ENCODE measurements at regions not wholly inside any gene's neighbourhood (a gene's known extent, or its start where the extent isn't known, plus 50 kb on each side); places are given as distances from the start of the nearest gene placed in this dataset.
A peak's percentile ranks its signal among the peaks of the same experiment; 100 is the strongest.

DNA sequence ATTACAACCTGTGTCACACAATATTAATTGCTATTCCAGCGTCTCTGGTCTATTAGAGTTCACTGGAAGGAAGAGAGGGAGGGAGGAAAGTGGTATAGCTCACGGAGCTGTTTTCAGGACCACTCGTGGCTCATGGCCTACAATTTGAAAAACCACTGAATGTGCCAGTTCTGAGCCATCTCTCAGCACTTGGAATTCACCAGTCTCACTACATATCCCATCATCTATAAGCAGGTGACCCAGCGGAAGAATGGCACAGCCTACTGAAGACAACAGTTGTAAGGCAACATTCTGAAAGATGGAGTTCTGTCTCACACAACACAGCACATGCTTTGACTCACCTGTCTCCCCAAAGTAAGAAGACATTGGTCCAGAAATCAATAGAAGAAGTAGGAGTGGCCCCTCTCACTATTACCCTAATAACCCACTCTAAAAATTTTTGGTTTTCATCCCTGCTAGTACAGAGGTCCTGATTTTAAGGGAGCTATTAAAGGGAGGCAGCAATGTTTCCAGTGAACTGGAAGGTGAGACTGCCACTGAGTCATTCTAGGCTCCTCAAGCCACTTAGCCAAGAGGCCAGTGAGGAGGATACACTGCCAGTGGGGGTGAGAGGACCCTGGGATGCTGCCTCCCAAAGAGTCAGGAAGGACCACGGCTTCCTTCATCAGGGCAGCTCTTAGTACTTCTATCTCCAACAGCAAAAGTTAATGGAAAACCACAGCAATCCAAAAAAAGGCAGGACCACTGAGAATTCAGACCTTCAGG lies 50.0 kb upstream of the DOCK9 start:
- in situ Hi-C loops (cut with HindIII; ENCODE audit: low sequenced_read_pairs): no loop called here
- TF ChIP-seq, protein P1, sequence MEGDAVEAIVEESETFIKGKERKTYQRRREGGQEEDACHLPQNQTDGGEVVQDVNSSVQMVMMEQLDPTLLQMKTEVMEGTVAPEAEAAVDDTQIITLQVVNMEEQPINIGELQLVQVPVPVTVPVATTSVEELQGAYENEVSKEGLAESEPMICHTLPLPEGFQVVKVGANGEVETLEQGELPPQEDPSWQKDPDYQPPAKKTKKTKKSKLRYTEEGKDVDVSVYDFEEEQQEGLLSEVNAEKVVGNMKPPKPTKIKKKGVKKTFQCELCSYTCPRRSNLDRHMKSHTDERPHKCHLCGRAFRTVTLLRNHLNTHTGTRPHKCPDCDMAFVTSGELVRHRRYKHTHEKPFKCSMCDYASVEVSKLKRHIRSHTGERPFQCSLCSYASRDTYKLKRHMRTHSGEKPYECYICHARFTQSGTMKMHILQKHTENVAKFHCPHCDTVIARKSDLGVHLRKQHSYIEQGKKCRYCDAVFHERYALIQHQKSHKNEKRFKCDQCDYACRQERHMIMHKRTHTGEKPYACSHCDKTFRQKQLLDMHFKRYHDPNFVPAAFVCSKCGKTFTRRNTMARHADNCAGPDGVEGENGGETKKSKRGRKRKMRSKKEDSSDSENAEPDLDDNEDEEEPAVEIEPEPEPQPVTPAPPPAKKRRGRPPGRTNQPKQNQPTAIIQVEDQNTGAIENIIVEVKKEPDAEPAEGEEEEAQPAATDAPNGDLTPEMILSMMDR (IDR thresholded peaks at IDR 0.05; ENCODE audit: low read depth, low read length): no peak
- DNase-seq (ENCODE audit: low read depth, low spot score): no peak
- H3K4me3 ChIP-seq (ENCODE audit: low read depth, low read length): no peak overlapping the region

DNA sequence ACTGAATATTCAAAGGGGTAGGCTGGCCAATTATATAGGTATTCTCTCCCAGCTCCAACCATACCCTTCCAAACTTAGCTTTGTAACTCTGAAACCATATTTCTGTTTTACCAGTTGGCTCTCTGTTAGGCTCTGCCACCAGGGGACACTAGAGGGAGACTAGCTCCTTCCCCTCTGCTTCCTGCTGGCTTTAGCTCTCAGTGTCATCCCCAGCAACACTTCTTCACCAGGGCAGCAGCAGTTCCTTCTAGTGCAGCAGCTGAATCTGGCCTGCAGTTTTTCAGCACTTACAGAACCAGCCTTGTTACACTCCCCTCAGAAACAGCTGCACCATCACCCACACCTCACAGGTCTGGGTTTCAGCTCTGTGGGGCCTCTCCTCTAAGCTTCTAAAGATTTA lies 51.0 kb upstream of the DOCK9 start:
- H3K4me3 ChIP-seq (ENCODE audit: low read depth, low read length): no peak overlapping the region
- DNase-seq (ENCODE audit: low read depth, low spot score): no peak
- TF ChIP-seq, protein P1 (IDR thresholded peaks at IDR 0.05; ENCODE audit: low read depth, low read length): peak; percentile 37
- in situ Hi-C loops (cut with HindIII; ENCODE audit: low sequenced_read_pairs): no loop called here

- no peak overlapping the region for H3K4me3 ChIP-seq (ENCODE audit: low read depth, low read length)
- DNase-seq (ENCODE audit: low read depth, low spot score): no peak
- in situ Hi-C loops (cut with HindIII; ENCODE audit: low sequenced_read_pairs): no loop called here
- TF ChIP-seq, protein P1 (IDR thresholded peaks at IDR 0.05; ENCODE audit: low read depth, low read length): no peak
Observed at GRCh38 chr13:99029576-99029975, 51.7 kb upstream of the DOCK9 start.

- no peak for DNase-seq (ENCODE audit: low read depth, low spot score)
- in situ Hi-C loops (cut with HindIII; ENCODE audit: low sequenced_read_pairs): no loop called here
- H3K4me3 ChIP-seq (ENCODE audit: low read depth, low read length): no peak overlapping the region
- TF ChIP-seq, protein P1 (IDR thresholded peaks at IDR 0.05; ENCODE audit: low read depth, low read length): no peak
Observed at GRCh38 chr13:99030326-99030725, 52.5 kb upstream of the DOCK9 start.

GRCh38 chr13:99031832-99032231 lies 54.0 kb upstream of the DOCK9 start:
- TF ChIP-seq, protein P1 (IDR thresholded peaks at IDR 0.05; ENCODE audit: low read depth, low read length): no peak
- no peak for DNase-seq (ENCODE audit: low read depth, low spot score)
- H3K4me3 ChIP-seq (ENCODE audit: low read depth, low read length): no peak overlapping the region
- in situ Hi-C loops (cut with HindIII; ENCODE audit: low sequenced_read_pairs): no loop called here

DNA sequence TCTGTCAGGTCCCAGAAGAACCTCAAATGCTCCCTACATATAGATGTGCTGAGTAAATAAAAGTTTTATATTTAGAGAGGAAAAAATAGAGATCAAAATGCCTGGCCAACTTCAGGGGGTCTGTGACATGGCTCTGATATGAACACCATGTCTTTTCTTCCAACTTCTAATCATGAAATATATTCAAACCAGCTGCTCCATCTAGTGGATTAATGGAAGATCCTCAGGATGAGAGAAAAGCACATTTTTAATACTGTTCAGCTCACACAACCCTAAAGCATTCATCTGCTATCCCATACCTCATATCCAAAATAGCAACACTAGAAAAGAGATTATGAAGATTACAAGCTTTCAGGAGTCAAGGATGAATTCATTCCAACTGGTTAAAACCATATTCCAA lies 56.0 kb upstream of the DOCK9 start:
- in situ Hi-C loops (cut with HindIII; ENCODE audit: low sequenced_read_pairs): no loop called here
- H3K4me3 ChIP-seq (ENCODE audit: low read depth, low read length): no peak overlapping the region
- TF ChIP-seq, protein P1 (IDR thresholded peaks at IDR 0.05; ENCODE audit: low read depth, low read length): peak; percentile 53
- peak; percentile 50 for DNase-seq (ENCODE audit: low read depth, low spot score)

Measured in astrocyte of the spinal cord (primary cell).